ENCODE measurements at regions not wholly inside any gene's neighbourhood (a gene's known extent, or its start where the extent isn't known, plus 50 kb on each side); places are given as distances from the start of the nearest gene placed in this dataset.
A peak's percentile ranks its signal among the peaks of the same experiment; 100 is the strongest.
"Not testable (repeated sequence)": the region's sequence is repeated elsewhere in the genome, so short reads cannot be mapped to it uniquely, and the experiment has no call there.

GRCh38 chr5:109997161-109997560 is 307.4 kb downstream of the MAN2A1 start:
- no peaks in the 10 kb centered on the region for H3K9me3 ChIP-seq (ENCODE audit: severe bottlenecking)
- no peaks in the 10 kb centered on the region; the same call in 1 of the 2 replicates for H3K36me3 ChIP-seq
- H3K27me3 ChIP-seq (ENCODE audit: insufficient read depth, low read depth, severe bottlenecking), result no peaks in the 10 kb centered on the region
- no peak for TF ChIP-seq CTCF (IDR thresholded peaks at IDR 0.05; ENCODE audit: low read depth, low read length)
- no peak overlapping the region for H3K27ac ChIP-seq
- no peak overlapping the region for H3K4me3 ChIP-seq (ENCODE audit: low read depth, low read length)
- DNase-seq, result no peak

GRCh38 chr5:109998208-109998607 is 308.5 kb downstream of the MAN2A1 start:
- H3K27me3 ChIP-seq (ENCODE audit: insufficient read depth, low read depth, severe bottlenecking), result no peaks in the 10 kb centered on the region
- DNase-seq, result no peak
- no peaks in the 10 kb centered on the region; the same call in 1 of the 2 replicates for H3K36me3 ChIP-seq
- H3K9me3 ChIP-seq (ENCODE audit: severe bottlenecking), result no peaks in the 10 kb centered on the region
- no peak overlapping the region for H3K27ac ChIP-seq
- TF ChIP-seq CTCF (IDR thresholded peaks at IDR 0.05; ENCODE audit: low read depth, low read length), result no peak
- no peak overlapping the region for H3K4me3 ChIP-seq (ENCODE audit: low read depth, low read length)

- H3K27ac ChIP-seq, result no peak overlapping the region
- no peak for TF ChIP-seq CTCF (IDR thresholded peaks at IDR 0.05; ENCODE audit: low read depth, low read length)
- H3K27me3 ChIP-seq (ENCODE audit: insufficient read depth, low read depth, severe bottlenecking), result no peaks in the 10 kb centered on the region
- no peaks in the 10 kb centered on the region; the same call in 1 of the 2 replicates for H3K36me3 ChIP-seq
- H3K9me3 ChIP-seq (ENCODE audit: severe bottlenecking), result no peaks in the 10 kb centered on the region
- no peak for DNase-seq
- H3K4me3 ChIP-seq (ENCODE audit: low read depth, low read length), result no peak overlapping the region
Measured at GRCh38 chr5:109998726-109999125, 309.0 kb downstream of the MAN2A1 start.

GRCh38 chr5:110001648-110002047 is 311.9 kb downstream of the MAN2A1 start:
- H3K27ac ChIP-seq, result no peak overlapping the region

GRCh38 chr5:110002652-110003051 is 312.9 kb downstream of the MAN2A1 start:
- no peaks in the 10 kb centered on the region for H3K27me3 ChIP-seq (ENCODE audit: insufficient read depth, low read depth, severe bottlenecking)
- no peak for DNase-seq
- TF ChIP-seq CTCF (IDR thresholded peaks at IDR 0.05; ENCODE audit: low read depth, low read length), result no peak
- H3K4me3 ChIP-seq (ENCODE audit: low read depth, low read length), result no peak overlapping the region
- H3K9me3 ChIP-seq (ENCODE audit: severe bottlenecking), result no peaks in the 10 kb centered on the region
- no peaks in the 10 kb centered on the region; the same call in 1 of the 2 replicates for H3K36me3 ChIP-seq
- no peak overlapping the region for H3K27ac ChIP-seq

More at GRCh38 chr5:110001648-110002047, 311.9 kb downstream of the MAN2A1 start:
- no peaks in the 10 kb centered on the region for H3K9me3 ChIP-seq (ENCODE audit: severe bottlenecking)
- no peak for TF ChIP-seq CTCF (IDR thresholded peaks at IDR 0.05; ENCODE audit: low read depth, low read length)
- H3K36me3 ChIP-seq, result no peaks in the 10 kb centered on the region; the same call in 1 of the 2 replicates
- no peak overlapping the region for H3K4me3 ChIP-seq (ENCODE audit: low read depth, low read length)
- H3K27me3 ChIP-seq (ENCODE audit: insufficient read depth, low read depth, severe bottlenecking), result no peaks in the 10 kb centered on the region
- DNase-seq, result no peak

GRCh38 chr5:110005907-110006562 is 316.3 kb downstream of the MAN2A1 start:
- H3K36me3 ChIP-seq; H3K27me3 ChIP-seq (ENCODE audit: insufficient read depth, low read depth, severe bottlenecking); H3K9me3 ChIP-seq (ENCODE audit: severe bottlenecking); H3K4me3 ChIP-seq (ENCODE audit: low read depth, low read length); H3K27ac ChIP-seq: not testable (repeated sequence)
- TF ChIP-seq CTCF (IDR thresholded peaks at IDR 0.05; ENCODE audit: low read depth, low read length), result peak; percentile 12; the same call in 1 of the 2 replicates
- peak; percentile 16 for DNase-seq
